ENCODE measurements at regions not wholly inside any gene's neighbourhood (a gene's known extent, or its start where the extent isn't known, plus 50 kb on each side); places are given as distances from the start of the nearest gene placed in this dataset.
A peak's percentile ranks its signal among the peaks of the same experiment; 100 is the strongest.
"Not testable (repeated sequence)": the region's sequence is repeated elsewhere in the genome, so short reads cannot be mapped to it uniquely, and the experiment has no call there.

- no peak for DNase-seq
Observed at GRCh38 chr3:89783341-89783927, 676.0 kb downstream of the EPHA3 start.

- no peak for DNase-seq
Observed at GRCh38 chr3:89787485-89787884, 680.1 kb downstream of the EPHA3 start.

- DNase-seq, result no peak
Observed at GRCh38 chr3:89787979-89788378, 680.6 kb downstream of the EPHA3 start.

DNA sequence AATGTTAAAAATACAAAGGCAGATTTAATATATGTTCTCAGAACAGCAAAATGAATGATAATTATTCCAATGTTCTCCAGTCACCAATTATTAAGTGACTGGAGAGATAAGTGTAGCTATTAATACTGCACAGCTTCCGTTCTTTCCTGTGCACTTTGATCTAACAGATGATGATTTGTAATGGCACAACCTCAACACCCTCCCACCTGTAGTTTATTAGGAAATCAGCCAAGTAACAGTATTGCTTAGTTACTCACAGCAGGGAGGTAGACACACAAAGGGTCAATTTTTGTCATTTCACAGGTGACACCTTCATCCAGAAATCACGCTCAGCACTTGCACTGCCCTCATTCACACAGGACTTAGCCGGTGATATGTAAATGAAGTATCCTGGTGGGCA is 688.1 kb downstream of the EPHA3 start:
- DNase-seq, result no peak

GRCh38 chr3:89802881-89803280 is 695.5 kb downstream of the EPHA3 start:
- DNase-seq, result no peak

DNA sequence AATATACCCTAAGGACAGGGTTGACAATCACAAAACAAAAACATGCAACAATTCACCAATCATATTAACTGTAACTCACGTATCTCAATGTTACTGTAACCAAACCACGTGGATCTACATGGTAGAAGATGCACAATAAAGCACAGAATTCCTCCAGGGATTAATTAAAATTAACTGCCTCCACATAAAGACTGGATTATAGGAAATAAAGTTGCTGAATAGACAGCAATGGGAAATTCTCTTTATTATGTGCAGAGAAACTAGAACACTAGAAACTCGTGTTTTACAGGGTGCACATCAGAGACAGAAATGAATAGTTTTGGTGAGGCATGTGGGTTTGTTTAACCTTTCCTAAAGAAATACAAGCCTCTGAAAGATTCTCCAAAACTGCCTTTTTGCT is 696.3 kb downstream of the EPHA3 start:
- no peak for DNase-seq

GRCh38 chr3:89806166-89806565 is 698.7 kb downstream of the EPHA3 start:
- DNase-seq, result no peak

DNA sequence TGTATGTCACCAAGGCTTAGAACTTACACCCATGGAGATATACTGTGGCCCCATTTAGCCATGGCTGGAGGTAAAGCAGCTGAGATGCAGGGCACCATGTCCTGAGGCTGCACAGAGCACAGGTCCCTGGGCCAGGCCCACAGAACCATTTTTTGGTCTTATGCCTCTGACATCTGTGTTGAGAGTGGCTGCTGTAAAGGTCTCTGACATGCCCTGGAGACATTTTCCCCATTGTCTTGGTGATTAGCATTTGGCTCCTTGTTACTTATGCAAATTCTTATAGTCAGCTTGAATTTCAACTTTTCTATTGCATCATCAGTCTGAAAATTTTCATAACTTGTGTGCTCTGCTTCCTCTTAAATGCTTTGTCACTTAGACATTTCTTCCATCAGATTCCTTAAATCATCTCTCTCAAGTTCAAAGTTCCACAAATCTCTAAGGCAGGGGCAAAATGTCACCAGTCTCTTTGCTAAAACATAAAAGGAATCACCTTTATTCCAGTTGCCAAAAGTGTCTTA is 701.3 kb downstream of the EPHA3 start:
- DNase-seq, result no peak

GRCh38 chr3:89813500-89813899 is 706.1 kb downstream of the EPHA3 start:
- DNase-seq, result no peak

GRCh38 chr3:89841041-89841440 is 733.6 kb downstream of the EPHA3 start:
- no peak for DNase-seq

GRCh38 chr3:89845053-89845452 is 737.6 kb downstream of the EPHA3 start:
- no peak for DNase-seq

GRCh38 chr3:89847955-89848354 is 740.5 kb downstream of the EPHA3 start:
- DNase-seq, result no peak

GRCh38 chr3:89851974-89852621 is 744.7 kb downstream of the EPHA3 start:
- peak; percentile 74 for DNase-seq

DNA sequence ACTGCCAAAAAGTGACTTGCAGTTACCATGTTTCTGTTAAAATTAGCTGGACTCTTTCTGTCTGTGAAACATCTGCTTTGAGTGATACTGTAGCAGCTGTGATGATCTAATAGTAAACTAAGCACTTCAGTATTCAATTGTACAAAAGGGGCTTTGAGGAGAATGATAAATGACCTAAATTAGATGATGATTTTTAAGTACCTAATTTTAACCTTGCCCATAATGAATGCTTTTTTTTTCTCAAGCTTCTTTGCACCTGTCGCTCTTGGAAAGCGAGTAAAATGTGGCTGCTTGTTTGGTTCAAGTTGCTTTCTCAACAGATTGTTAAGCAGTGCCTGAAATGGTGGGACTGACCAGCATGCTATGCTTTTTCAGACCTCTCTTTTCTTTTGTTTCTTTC is 752.3 kb downstream of the EPHA3 start:
- DNase-seq, result no peak

GRCh38 chr3:89867286-89867685 is 759.9 kb downstream of the EPHA3 start:
- no peak for DNase-seq

DNA sequence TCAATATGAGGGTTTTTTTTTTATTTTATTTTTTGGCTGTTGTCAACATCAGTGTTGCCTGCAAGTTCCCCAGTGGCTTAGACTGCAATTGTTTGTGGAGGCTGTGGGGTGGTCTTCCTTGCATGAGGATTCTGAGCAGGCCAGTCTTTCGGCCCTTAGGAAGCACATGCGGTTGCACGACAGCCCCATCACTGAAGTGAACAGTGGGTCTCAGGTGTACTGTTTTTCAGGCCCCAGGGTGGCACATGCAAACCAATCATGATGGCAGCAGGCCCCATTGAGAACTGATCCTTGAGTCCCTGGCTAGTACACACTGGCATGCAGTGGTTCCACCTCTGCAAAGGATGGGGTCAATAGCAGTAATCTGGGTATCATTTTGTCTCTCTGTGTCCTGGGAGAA is 768.7 kb downstream of the EPHA3 start:
- no peak for DNase-seq

DNA sequence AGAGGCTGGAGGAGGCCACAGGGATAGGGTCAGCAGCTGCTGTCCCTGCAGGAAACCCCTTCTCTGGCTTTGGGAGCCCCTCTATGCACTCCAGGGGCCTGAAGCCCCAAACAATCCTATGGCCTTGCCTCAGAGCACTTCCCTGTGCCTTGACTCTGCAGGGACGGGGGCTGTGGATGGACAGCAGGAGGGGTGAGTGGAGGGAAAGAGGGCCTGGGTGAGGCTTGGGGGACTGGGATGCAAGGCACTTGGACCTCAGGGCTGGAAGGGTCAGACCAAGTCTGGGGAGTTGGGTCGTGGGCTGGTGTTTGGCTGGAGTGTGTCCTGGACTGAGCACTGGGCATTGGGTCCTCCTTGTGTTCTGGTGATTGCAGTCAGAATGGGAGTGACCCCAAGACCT is 769.8 kb downstream of the EPHA3 start:
- DNase-seq, result no peak

DNA sequence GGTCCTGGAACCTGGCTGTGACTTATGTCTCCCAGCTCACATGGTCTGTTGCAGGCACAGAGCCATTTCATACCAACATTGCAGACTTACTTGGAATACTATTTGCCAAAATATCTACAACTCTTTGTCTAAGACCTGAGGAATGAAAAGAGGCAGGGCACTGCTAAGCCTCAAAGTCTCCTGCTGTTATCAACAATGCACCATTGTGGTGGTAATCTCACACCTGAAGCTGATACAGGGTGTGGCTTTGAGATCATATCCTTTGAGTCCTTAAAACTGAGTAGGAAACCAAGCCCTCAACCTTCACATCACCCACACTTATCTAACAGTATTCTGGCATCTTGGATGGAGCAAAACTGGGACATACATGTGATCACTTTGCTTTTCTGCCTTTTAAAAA is 782.0 kb downstream of the EPHA3 start:
- DNase-seq, result no peak

DNA sequence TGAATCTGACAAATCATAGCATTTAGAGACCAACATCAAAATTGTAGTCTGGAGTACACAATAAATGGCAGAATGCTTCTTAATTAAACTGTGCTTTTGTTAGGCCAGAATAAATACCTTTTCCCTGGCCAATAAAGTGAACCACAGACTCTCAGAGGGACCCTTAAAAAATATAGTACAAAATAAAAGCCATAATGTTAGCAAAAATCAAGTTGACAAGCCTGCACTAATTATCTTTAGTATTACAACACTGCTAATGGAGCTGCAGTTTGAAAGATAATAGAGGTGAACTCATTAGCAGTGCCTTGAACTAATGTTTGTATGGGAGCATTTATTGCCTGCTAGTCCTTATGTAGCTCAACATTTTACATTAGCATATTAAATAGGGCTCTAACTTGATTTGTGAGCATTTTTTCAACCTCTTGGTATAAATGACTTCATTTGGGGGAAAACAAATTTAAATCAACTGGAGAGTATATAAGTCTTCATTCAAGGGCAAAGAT is 801.3 kb downstream of the EPHA3 start:
- DNase-seq, result no peak

GRCh38 chr3:89912031-89912430 is 804.6 kb downstream of the EPHA3 start:
- no peak for DNase-seq

GRCh38 chr3:89923921-89924610 is 816.6 kb downstream of the EPHA3 start:
- DNase-seq, result no peak

DNA sequence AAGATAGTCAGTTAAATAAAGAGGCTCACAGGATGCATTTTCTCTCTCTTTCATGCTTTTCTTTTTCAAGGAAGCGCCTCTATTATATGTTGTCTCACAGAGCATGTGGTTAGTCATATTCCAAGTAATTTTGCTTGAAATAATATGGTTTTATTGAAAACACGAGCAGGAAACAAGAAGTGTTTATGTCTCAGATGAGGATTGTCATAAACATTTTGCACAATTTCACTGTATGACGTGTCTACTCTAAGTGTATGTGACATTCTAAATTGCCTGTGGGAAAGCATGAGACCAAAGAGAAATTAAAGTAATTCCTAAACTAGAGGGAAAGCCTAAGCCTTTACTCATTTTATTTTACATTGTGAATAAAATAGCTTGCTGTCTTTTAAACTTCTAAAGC is 818.6 kb downstream of the EPHA3 start:
- DNase-seq, result no peak

- DNase-seq, result no peak
Observed at GRCh38 chr3:89932882-89933281, 825.5 kb downstream of the EPHA3 start.

DNA sequence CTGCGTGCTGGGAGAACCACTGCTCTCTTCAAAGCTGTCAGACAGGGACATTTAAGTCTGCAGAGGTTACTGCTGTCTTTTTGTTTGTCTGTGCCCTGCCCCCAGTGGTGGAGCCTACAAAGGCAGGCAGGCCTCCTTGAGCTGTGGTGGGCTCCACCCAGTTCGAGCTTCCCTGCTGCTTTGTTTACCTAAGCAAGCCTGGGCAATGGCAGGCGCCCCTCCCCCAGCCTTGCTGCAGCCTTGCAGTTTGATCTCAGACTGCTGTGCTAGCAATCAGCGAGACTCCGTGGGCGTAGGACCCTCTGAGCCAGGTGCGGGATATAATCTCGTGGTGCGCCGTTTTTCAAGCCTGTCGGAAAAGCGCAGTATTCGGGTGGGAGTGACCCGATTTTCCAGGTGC is 837.0 kb downstream of the EPHA3 start:
- not testable (repeated sequence) for DNase-seq

Data from NCI-H1048 (cell line).